ENCODE measurements at regions not wholly inside any gene's neighbourhood (a gene's known extent, or its start where the extent isn't known, plus 50 kb on each side); places are given as distances from the start of the nearest gene placed in this dataset.

DNA sequence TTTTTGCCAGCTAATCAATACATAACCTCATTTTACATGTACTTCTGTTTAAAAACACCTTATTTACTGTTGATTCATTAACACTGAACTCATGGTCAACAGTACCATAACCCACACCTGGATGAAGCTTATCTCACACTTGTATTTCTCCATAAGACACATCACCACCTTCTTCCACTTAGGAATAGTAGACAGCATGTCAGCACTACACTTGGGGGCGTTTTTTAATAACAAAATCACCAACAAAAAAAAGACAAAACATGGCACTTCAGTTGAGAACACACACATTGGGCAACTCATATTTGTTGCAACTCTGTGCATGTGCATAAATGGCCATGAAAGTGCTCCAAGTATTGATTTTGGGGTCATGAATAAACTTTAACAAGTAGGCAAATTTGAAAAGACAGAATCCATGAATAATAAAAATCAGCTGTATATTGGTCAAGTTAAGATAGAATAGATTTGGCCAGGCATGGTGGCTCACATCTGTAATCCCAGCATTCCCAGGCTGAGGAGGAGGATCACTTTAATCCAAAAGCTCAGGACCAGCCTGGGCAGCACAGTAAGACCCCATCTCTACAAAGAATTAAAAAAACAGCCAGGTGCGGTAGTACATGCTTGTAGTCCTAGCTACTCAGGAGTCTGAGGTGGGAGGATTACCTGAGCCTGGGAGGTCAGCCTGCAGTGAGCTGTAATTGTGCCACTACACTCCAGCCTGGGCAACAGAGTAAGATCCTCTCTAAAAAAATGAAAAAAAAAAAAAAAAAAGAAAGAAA is 84.4 kb upstream of the SRD5A2 start:
- ChIA-PET SMC1A (ENCODE audit: uncharacterized antibody, unreplicated experiment) (interaction anchor here (1.0 to 1.2 kb wide), 2 partner anchors 8 to 11 kb away, joined by 3 to 5 read pairs; no protein-coding TSS in a partner anchor), CTCF (no interaction called here), RAD21 (ENCODE audit: unreplicated experiment) (no interaction called here), POLR2A (no interaction called here)
- Histone ChIP-seq H2AFZ (ENCODE audit: control insufficient read depth, low read depth, low read length) (no peak overlapping the region), H3K36me3 (ENCODE audit: control insufficient read depth in 2 of 2, insufficient read depth in 2 of 2, low read length in 1 of 2) (no peaks in the 10 kb centered on the region), H3K4me2 (ENCODE audit: control insufficient read depth, insufficient read depth) (no peak overlapping the region), H3K79me2 (ENCODE audit: control insufficient read depth, insufficient read depth, low read length) (no peaks in the 10 kb centered on the region), H3K27ac (ENCODE audit: control insufficient read depth, insufficient read depth) (no peak overlapping the region), H3K27me3 (replicated peaks in 1 of 2; ENCODE audit: control insufficient read depth in 2 of 2, insufficient read depth in 2 of 2, low read length in 1 of 2) (no peaks in the 10 kb centered on the region), H4K20me1 (ENCODE audit: control insufficient read depth, insufficient read depth) (no peaks in the 10 kb centered on the region), H3K9me3 (replicated peaks; ENCODE audit: control insufficient read depth, insufficient read depth, low read length) (no peaks in the 10 kb centered on the region), H3K4me3 (no peak overlapping the region), H3K9ac (ENCODE audit: control insufficient read depth, insufficient read depth, low read length) (no peak overlapping the region), H3K4me1 (ENCODE audit: control insufficient read depth, insufficient read depth, low read length) (no peaks in the 10 kb centered on the region)
- TF ChIP-seq, protein P1, sequence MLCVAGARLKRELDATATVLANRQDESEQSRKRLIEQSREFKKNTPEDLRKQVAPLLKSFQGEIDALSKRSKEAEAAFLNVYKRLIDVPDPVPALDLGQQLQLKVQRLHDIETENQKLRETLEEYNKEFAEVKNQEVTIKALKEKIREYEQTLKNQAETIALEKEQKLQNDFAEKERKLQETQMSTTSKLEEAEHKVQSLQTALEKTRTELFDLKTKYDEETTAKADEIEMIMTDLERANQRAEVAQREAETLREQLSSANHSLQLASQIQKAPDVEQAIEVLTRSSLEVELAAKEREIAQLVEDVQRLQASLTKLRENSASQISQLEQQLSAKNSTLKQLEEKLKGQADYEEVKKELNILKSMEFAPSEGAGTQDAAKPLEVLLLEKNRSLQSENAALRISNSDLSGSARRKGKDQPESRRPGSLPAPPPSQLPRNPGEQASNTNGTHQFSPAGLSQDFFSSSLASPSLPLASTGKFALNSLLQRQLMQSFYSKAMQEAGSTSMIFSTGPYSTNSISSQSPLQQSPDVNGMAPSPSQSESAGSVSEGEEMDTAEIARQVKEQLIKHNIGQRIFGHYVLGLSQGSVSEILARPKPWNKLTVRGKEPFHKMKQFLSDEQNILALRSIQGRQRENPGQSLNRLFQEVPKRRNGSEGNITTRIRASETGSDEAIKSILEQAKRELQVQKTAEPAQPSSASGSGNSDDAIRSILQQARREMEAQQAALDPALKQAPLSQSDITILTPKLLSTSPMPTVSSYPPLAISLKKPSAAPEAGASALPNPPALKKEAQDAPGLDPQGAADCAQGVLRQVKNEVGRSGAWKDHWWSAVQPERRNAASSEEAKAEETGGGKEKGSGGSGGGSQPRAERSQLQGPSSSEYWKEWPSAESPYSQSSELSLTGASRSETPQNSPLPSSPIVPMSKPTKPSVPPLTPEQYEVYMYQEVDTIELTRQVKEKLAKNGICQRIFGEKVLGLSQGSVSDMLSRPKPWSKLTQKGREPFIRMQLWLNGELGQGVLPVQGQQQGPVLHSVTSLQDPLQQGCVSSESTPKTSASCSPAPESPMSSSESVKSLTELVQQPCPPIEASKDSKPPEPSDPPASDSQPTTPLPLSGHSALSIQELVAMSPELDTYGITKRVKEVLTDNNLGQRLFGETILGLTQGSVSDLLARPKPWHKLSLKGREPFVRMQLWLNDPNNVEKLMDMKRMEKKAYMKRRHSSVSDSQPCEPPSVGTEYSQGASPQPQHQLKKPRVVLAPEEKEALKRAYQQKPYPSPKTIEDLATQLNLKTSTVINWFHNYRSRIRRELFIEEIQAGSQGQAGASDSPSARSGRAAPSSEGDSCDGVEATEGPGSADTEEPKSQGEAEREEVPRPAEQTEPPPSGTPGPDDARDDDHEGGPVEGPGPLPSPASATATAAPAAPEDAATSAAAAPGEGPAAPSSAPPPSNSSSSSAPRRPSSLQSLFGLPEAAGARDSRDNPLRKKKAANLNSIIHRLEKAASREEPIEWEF (IDR thresholded peaks at IDR 0.05; ENCODE audit: insufficient replicate concordance, low read depth, low read length): no peak
- no peak for TF ChIP-seq DPF2 (IDR thresholded peaks at IDR 0.05)
- no peak for FAIRE-seq
- in situ Hi-C loops (cut with MboI) (no loop called here), intact Hi-C loops (cut with micrococcal nuclease; ENCODE audit: unreplicated experiment) (no loop called here)
- 50% methylated on average over 2 of the region's 2 CpGs for WGBS (ENCODE audit: insufficient coverage, insufficient replicate concordance, low lambda C conversion rate, missing lambda C conversion rate)
- DNase-seq (ENCODE audit: low read depth, low spot score): no peak
- ATAC-seq: no peak
- no TSS peak for BruUV-seq (replicated peaks)

Data from GM12878 (cell line).